ENCODE measurements at regions not wholly inside any gene's neighbourhood (a gene's known extent, or its start where the extent isn't known, plus 50 kb on each side); places are given as distances from the start of the nearest gene placed in this dataset.

DNA sequence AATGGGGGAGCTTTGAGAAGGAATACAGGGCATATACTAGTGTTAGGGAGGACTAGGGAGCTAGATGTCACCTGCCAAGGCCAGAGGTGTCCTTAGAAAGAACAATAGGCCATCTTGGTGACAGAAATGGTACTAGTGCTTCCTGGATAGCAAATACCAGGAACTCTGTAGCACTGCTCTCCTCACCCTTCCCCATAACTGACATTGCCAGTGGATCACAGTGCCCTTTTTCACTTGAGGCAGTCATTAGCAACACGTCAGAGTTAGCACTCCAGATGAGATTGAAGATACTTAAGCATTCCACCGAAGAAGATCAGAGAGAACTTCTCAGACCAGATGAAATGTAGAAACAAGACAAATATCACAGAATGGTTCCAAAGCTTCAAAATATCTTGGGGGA lies 103.1 kb upstream of the PDZRN3 start:
- Histone ChIP-seq H3K36me3 (ENCODE audit: control insufficient read depth in 4 of 4, insufficient read depth in 4 of 4, low read length in 3 of 4) (no peaks in the 10 kb centered on the region), H3K4me1 (ENCODE audit: control extremely low read depth in 1 of 4, control insufficient read depth in 4 of 4, insufficient read depth in 4 of 4, low read length in 3 of 4) (no peaks in the 10 kb centered on the region), H3K27me3 (replicated peaks in 2 of 5; ENCODE audit: control insufficient read depth in 4 of 5, insufficient read depth in 5 of 5, low read length in 4 of 5) (peaks cover 0 to 3% (median 0%) of the 10 kb centered on the region in 5 experiments), H3K4me3 (ENCODE audit: control insufficient read depth in 1 of 7, extremely low read depth in 1 of 7, insufficient read depth in 4 of 7, low read depth in 2 of 7, low read length in 6 of 7) (no peak overlapping the region), H3K9me3 (ENCODE audit: control extremely low read depth in 1 of 5, control insufficient read depth in 4 of 5, insufficient read depth in 2 of 5, low read depth in 1 of 5, low read length in 4 of 5) (no peaks in the 10 kb centered on the region), H3K27ac (ENCODE audit: insufficient read depth in 1 of 2, low read depth in 1 of 2, low read length in 2 of 2, poor library complexity in 1 of 2, severe bottlenecking in 2 of 2) (no peak overlapping the region)
- CTCF ChIA-PET, result no interaction called here
- WGBS (ENCODE audit: insufficient coverage), result no CpG with 5 or more reads among the region's 2 CpGs
- DNase-seq, result no peak
- POLR2A ChIA-PET, result no interaction called here

DNA sequence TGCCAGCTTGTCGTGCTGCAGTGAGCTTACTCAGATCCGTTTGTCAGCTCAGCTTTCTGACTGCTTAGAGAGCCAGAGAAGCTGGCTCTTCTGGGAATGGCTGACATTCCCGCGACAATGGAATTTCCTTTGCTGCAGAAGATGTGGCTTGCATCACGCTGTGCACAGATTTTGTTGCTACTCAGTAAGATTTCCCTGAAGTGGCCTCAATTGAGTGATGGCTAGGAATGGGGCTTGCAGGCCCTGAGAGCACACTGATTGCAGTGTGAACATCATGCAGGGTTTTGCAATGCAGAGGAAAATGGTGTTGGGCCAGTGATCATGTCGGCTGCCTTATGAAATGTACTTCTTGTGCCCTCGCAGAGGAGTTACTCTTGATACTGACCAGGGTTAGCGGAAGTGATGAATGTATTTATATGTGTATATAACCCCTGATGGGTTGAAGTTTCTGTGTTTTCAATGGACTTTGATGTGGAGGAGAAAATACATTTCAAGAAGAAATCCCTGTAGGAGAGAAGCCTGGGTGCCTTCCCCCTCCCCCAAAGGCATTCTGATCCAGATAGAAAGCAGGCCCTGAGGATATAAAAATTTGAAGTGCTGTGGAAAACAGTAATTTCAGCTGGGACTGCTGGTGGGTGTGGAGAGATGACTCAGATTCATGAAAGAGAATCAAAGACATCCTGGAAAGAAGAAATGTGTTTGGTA lies 102.5 kb upstream of the PDZRN3 start:
- Histone ChIP-seq H3K27me3 (replicated peaks in 2 of 5; ENCODE audit: control insufficient read depth in 4 of 5, insufficient read depth in 5 of 5, low read length in 4 of 5) (peaks cover 0 to 3% (median 0%) of the 10 kb centered on the region in 5 experiments), H3K4me3 (ENCODE audit: control insufficient read depth in 1 of 7, extremely low read depth in 1 of 7, insufficient read depth in 4 of 7, low read depth in 2 of 7, low read length in 6 of 7) (no peak overlapping the region), H3K27ac (ENCODE audit: insufficient read depth in 1 of 2, low read depth in 1 of 2, low read length in 2 of 2, poor library complexity in 1 of 2, severe bottlenecking in 2 of 2) (no peak overlapping the region), H3K9me3 (ENCODE audit: control extremely low read depth in 1 of 5, control insufficient read depth in 4 of 5, insufficient read depth in 2 of 5, low read depth in 1 of 5, low read length in 4 of 5) (no peaks in the 10 kb centered on the region), H3K36me3 (ENCODE audit: control insufficient read depth in 4 of 4, insufficient read depth in 4 of 4, low read length in 3 of 4) (no peaks in the 10 kb centered on the region), H3K4me1 (ENCODE audit: control extremely low read depth in 1 of 4, control insufficient read depth in 4 of 4, insufficient read depth in 4 of 4, low read length in 3 of 4) (no peaks in the 10 kb centered on the region)
- no peak for DNase-seq
- ChIA-PET POLR2A (no interaction called here), CTCF (no interaction called here)
- whole genome bisulfite sequencing (ENCODE audit: insufficient coverage), result 73% methylated on average over 7 of the region's 8 CpGs

DNA sequence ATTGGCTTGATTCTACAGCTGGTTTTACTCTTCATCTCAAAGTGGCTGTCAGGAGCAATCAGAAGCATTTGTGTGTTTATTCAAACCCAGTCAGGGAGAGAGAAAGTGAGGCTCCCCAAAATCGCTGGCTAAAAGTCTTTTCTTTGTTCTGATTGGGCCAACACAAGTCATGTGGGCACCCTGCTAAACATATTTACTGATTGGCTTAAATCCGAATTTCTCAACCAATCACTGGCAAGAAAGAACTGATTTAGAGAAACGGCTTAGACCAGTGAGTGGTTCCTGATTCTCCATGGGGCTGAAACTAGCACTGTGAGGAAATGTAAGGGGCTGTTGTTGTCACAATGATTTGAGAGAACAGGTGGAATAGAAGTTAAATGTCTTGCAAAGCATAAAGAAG lies 98.9 kb upstream of the PDZRN3 start:
- H3K27ac ChIP-seq (ENCODE audit: insufficient read depth in 1 of 2, low read depth in 1 of 2, low read length in 2 of 2, poor library complexity in 1 of 2, severe bottlenecking in 2 of 2), result no peak overlapping the region
- POLR2A ChIA-PET, result no interaction called here
- H3K4me3 ChIP-seq (ENCODE audit: control insufficient read depth in 1 of 7, extremely low read depth in 1 of 7, insufficient read depth in 4 of 7, low read depth in 2 of 7, low read length in 6 of 7), result no peak overlapping the region
- no peak for DNase-seq
- H3K36me3 ChIP-seq (ENCODE audit: control insufficient read depth in 4 of 4, insufficient read depth in 4 of 4, low read length in 3 of 4), result no peaks in the 10 kb centered on the region
- WGBS (ENCODE audit: insufficient coverage), result 79% methylated on average over 2 of the region's 3 CpGs
- peaks cover 0 to 6% (median 0%) of the 10 kb centered on the region in 5 experiments for H3K27me3 ChIP-seq (replicated peaks in 2 of 5; ENCODE audit: control insufficient read depth in 4 of 5, insufficient read depth in 5 of 5, low read length in 4 of 5)
- CTCF ChIA-PET, result no interaction called here
- H3K9me3 ChIP-seq (ENCODE audit: control extremely low read depth in 1 of 5, control insufficient read depth in 4 of 5, insufficient read depth in 2 of 5, low read depth in 1 of 5, low read length in 4 of 5), result no peaks in the 10 kb centered on the region
- no peaks in the 10 kb centered on the region for H3K4me1 ChIP-seq (ENCODE audit: control extremely low read depth in 1 of 4, control insufficient read depth in 4 of 4, insufficient read depth in 4 of 4, low read length in 3 of 4)

DNA sequence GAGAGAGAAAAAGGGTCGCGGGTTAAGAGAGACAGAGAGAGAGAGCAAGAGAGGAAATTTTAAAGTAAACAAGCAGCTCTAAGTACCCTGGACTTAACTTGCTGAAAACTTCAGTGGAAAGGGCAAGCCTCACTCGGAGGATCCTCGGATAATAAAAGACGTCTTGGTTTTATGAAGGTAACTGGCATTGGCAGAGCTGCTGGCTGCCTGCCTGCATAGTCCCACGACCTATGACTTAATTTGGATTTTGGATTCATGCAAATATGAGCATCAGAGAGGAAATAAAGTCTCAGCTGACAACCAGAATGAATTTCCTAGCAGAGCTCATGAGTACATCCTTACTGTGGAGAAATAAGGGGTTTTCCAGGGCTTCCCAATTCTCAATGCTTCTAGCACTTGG lies 95.1 kb upstream of the PDZRN3 start:
- peaks cover 0 to 3% (median 0%) of the 10 kb centered on the region in 5 experiments for H3K27me3 ChIP-seq (replicated peaks in 2 of 5; ENCODE audit: control insufficient read depth in 4 of 5, insufficient read depth in 5 of 5, low read length in 4 of 5)
- H3K27ac ChIP-seq (ENCODE audit: insufficient read depth in 1 of 2, low read depth in 1 of 2, low read length in 2 of 2, poor library complexity in 1 of 2, severe bottlenecking in 2 of 2), result no peak overlapping the region
- no peaks in the 10 kb centered on the region for H3K9me3 ChIP-seq (ENCODE audit: control extremely low read depth in 1 of 5, control insufficient read depth in 4 of 5, insufficient read depth in 2 of 5, low read depth in 1 of 5, low read length in 4 of 5)
- H3K4me1 ChIP-seq (ENCODE audit: control extremely low read depth in 1 of 4, control insufficient read depth in 4 of 4, insufficient read depth in 4 of 4, low read length in 3 of 4), result no peaks in the 10 kb centered on the region
- ChIA-PET POLR2A (no interaction called here), CTCF (no interaction called here)
- H3K4me3 ChIP-seq (ENCODE audit: control insufficient read depth in 1 of 7, extremely low read depth in 1 of 7, insufficient read depth in 4 of 7, low read depth in 2 of 7, low read length in 6 of 7), result no peak overlapping the region
- no peak for DNase-seq
- H3K36me3 ChIP-seq (ENCODE audit: control insufficient read depth in 4 of 4, insufficient read depth in 4 of 4, low read length in 3 of 4), result no peaks in the 10 kb centered on the region
- 72% methylated on average over 6 of the region's 6 CpGs for WGBS (ENCODE audit: insufficient coverage)

DNA sequence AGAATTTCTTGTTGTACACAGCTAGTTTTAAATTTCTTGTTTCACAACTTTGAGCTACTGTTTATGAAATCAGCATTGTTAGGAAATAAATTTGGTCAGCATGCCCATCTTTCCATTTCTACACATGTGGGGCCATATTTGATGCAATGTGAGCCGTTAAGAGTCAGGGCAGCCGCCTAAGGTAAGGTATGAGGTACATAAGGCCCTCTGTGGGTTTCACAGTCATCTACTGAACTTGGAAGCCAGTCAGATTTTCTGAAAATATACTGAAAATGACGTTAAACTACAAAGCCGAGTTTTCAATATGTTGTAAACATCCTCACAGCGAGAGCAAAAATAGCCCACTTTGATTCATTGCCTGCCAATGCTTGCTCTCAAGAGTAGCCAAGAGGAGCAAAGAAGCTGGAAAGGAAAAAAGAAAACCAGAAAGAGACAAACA lies 94.7 kb upstream of the PDZRN3 start:
- DNase-seq, result no peak
- ChIA-PET CTCF (no interaction called here), POLR2A (no interaction called here)
- Histone ChIP-seq H3K4me1 (ENCODE audit: control extremely low read depth in 1 of 4, control insufficient read depth in 4 of 4, insufficient read depth in 4 of 4, low read length in 3 of 4) (no peaks in the 10 kb centered on the region), H3K27me3 (replicated peaks in 2 of 5; ENCODE audit: control insufficient read depth in 4 of 5, insufficient read depth in 5 of 5, low read length in 4 of 5) (peaks cover 0 to 3% (median 0%) of the 10 kb centered on the region in 5 experiments), H3K9me3 (ENCODE audit: control extremely low read depth in 1 of 5, control insufficient read depth in 4 of 5, insufficient read depth in 2 of 5, low read depth in 1 of 5, low read length in 4 of 5) (no peaks in the 10 kb centered on the region), H3K4me3 (ENCODE audit: control insufficient read depth in 1 of 7, extremely low read depth in 1 of 7, insufficient read depth in 4 of 7, low read depth in 2 of 7, low read length in 6 of 7) (no peak overlapping the region), H3K27ac (ENCODE audit: insufficient read depth in 1 of 2, low read depth in 1 of 2, low read length in 2 of 2, poor library complexity in 1 of 2, severe bottlenecking in 2 of 2) (no peak overlapping the region), H3K36me3 (ENCODE audit: control insufficient read depth in 4 of 4, insufficient read depth in 4 of 4, low read length in 3 of 4) (no peaks in the 10 kb centered on the region)
- 74% methylated on average over 5 of the region's 5 CpGs for WGBS (ENCODE audit: insufficient coverage)

DNA sequence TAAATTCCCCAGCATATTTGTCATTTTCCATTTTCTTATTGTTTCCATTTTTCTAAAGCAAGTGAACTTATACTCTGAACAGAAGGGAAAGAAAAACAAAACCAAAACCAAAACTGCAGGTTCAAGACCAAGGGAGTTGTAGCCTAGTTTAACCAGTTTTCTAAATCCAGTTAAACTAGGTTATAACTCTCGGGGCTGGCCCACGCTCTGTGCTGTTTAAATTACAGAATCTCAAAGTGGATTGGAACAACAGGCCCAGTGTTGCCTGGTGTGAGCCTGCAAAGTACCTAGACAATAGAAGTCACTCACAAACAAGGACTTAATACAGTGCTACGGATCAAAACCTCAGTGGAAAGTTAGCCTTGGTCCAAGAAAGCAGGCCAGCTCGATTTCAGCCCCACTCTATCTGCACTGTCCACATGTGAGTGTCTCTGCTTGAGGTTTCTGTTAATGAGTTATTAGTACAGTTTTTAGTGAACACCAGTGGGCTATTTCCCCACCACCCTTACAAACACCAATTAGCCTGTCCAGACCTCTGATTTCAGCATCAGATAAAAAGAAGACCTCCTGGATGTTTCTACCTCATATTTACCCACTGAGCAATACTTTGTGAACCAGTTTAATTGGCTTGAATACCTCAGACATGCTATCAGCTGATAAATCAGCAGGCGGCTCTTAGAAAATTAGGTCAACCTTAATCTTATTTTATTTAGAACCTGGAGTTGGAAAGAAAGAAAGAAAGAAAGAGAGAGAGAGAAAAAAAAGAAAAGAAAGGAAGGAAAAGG lies 93.8 kb upstream of the PDZRN3 start:
- no peak overlapping the region for H3K27ac ChIP-seq (ENCODE audit: insufficient read depth in 1 of 2, low read depth in 1 of 2, low read length in 2 of 2, poor library complexity in 1 of 2, severe bottlenecking in 2 of 2)
- no peak for DNase-seq
- ChIA-PET CTCF (no interaction called here), POLR2A (no interaction called here)
- WGBS (ENCODE audit: insufficient coverage), result 100% methylated on average over 2 of the region's 5 CpGs
- H3K9me3 ChIP-seq (ENCODE audit: control extremely low read depth in 1 of 5, control insufficient read depth in 4 of 5, insufficient read depth in 2 of 5, low read depth in 1 of 5, low read length in 4 of 5), result no peaks in the 10 kb centered on the region
- H3K4me1 ChIP-seq (ENCODE audit: control extremely low read depth in 1 of 4, control insufficient read depth in 4 of 4, insufficient read depth in 4 of 4, low read length in 3 of 4), result no peaks in the 10 kb centered on the region
- no peak overlapping the region for H3K4me3 ChIP-seq (ENCODE audit: control insufficient read depth in 1 of 7, extremely low read depth in 1 of 7, insufficient read depth in 4 of 7, low read depth in 2 of 7, low read length in 6 of 7)
- H3K36me3 ChIP-seq (ENCODE audit: control insufficient read depth in 4 of 4, insufficient read depth in 4 of 4, low read length in 3 of 4), result no peaks in the 10 kb centered on the region
- H3K27me3 ChIP-seq (replicated peaks in 2 of 5; ENCODE audit: control insufficient read depth in 4 of 5, insufficient read depth in 5 of 5, low read length in 4 of 5), result peaks cover 0 to 3% (median 0%) of the 10 kb centered on the region in 5 experiments

DNA sequence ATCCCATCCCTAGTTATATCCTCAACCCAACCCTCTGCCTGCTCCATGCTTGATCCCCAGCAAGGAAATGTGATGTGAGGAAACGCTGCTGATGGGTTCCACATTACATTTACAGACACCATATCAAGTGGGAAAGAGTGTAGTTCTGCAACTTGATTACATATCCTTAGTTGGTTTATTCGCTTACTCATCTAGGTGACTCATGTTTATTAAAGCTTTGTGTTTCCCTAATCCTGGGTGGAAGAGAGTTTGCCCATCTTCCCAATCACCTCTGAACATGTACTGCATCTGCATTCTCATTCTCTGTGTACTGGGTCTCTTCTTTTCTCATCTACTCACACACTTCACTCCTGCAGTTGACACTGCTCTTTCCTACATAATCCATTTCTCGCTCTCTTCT lies 91.7 kb upstream of the PDZRN3 start:
- no peaks in the 10 kb centered on the region for H3K36me3 ChIP-seq (ENCODE audit: control insufficient read depth in 4 of 4, insufficient read depth in 4 of 4, low read length in 3 of 4)
- no peaks in the 10 kb centered on the region for H3K4me1 ChIP-seq (ENCODE audit: control extremely low read depth in 1 of 4, control insufficient read depth in 4 of 4, insufficient read depth in 4 of 4, low read length in 3 of 4)
- ChIA-PET POLR2A (no interaction called here), CTCF (no interaction called here)
- no peak overlapping the region for H3K27ac ChIP-seq (ENCODE audit: insufficient read depth in 1 of 2, low read depth in 1 of 2, low read length in 2 of 2, poor library complexity in 1 of 2, severe bottlenecking in 2 of 2)
- peaks cover 0 to 3% (median 0%) of the 10 kb centered on the region in 5 experiments for H3K27me3 ChIP-seq (replicated peaks in 2 of 5; ENCODE audit: control insufficient read depth in 4 of 5, insufficient read depth in 5 of 5, low read length in 4 of 5)
- H3K9me3 ChIP-seq (ENCODE audit: control extremely low read depth in 1 of 5, control insufficient read depth in 4 of 5, insufficient read depth in 2 of 5, low read depth in 1 of 5, low read length in 4 of 5), result no peaks in the 10 kb centered on the region
- no peak overlapping the region for H3K4me3 ChIP-seq (ENCODE audit: control insufficient read depth in 1 of 7, extremely low read depth in 1 of 7, insufficient read depth in 4 of 7, low read depth in 2 of 7, low read length in 6 of 7)
- WGBS (ENCODE audit: insufficient coverage), result 92% methylated on average over 2 of the region's 3 CpGs
- no peak for DNase-seq

All from common myeloid progenitor, CD34-positive (primary cell).